Neural cell (in vitro differentiated cells): ENCODE measurements at regions not wholly inside any gene's neighbourhood (a gene's known extent, or its start where the extent isn't known, plus 50 kb on each side); places are given as distances from the start of the nearest gene placed in this dataset.

Source experiments
- H2AFZ ChIP-seq: fragments of 200-600, 300-800 bp; sonication (generic), shearing (Covaris generic); 2 replicates; pipeline ENCODE4 v1.6.0; 2014; ENCODE audit warnings: low read depth, mild to moderate bottlenecking, antibody characterized with exemption, low read length, moderate library complexity
- H3F3A ChIP-seq: fragments of 200-600 bp; shearing (Covaris generic); 2 replicates; pipeline ENCODE4 v1.6.1; 2016; ENCODE audit warnings: mild to moderate bottlenecking, moderate library complexity, mixed read lengths, antibody characterized with exemption, low read length; ENCODE audit not compliant: insufficient read depth, poor library complexity, severe bottlenecking
- H3K27ac ChIP-seq: fragments of 200-600, 300-800 bp; sonication (generic), shearing (Covaris generic); 2 replicates; pipeline ENCODE4 v1.5.1; 2014; ENCODE audit warnings: mild to moderate bottlenecking, low read length, moderate library complexity
- H3K27me3 ChIP-seq: fragments of 300-800, 200-600 bp; sonication (generic), shearing (Covaris generic); 2 replicates; pipeline ENCODE4 v1.6.0; 2014; ENCODE audit warnings: mild to moderate bottlenecking, low read depth, low read length, moderate library complexity; ENCODE audit not compliant: insufficient read depth
- H3K36me3 ChIP-seq: fragments of 300-800, 200-600 bp; sonication (generic), shearing (Covaris generic); 2 replicates; pipeline ENCODE4 v1.5.1; 2014; ENCODE audit warnings: mild to moderate bottlenecking, antibody characterized with exemption, low read length, moderate library complexity; ENCODE audit not compliant: insufficient read depth
- H3K4me2 ChIP-seq: fragments of 300-800, 200-600 bp; sonication (generic), shearing (Covaris generic); 2 replicates; pipeline ENCODE4 v1.6.0; 2014; ENCODE audit warnings: mild to moderate bottlenecking, low read length
- H3K4me3 ChIP-seq: fragments of 300-800, 200-600 bp; sonication (generic), shearing (Covaris generic); 2 replicates; pipeline ENCODE4 v1.5.1; 2014; ENCODE audit warnings: mild to moderate bottlenecking, low read length, moderate library complexity
- H3K79me2 ChIP-seq: fragments of 200-600 bp; shearing (Covaris generic); replicated peaks from 2 replicates; pipeline ENCODE4 v1.6.0; 2014; ENCODE audit warnings: mild to moderate bottlenecking, low read length, moderate library complexity; ENCODE audit not compliant: insufficient read depth
- H3K9ac ChIP-seq: fragments of 300-800, 200-600 bp; sonication (generic), shearing (Covaris generic); 2 replicates; pipeline ENCODE4 v1.6.1; 2016; ENCODE audit warnings: mild to moderate bottlenecking, low read length, mixed read lengths
- H3K9me2 ChIP-seq: fragments of 200-600 bp; shearing (Covaris generic); 2 replicates; pipeline ENCODE4 v1.6.1; 2016; ENCODE audit warnings: mild to moderate bottlenecking, low read length, mixed read lengths; ENCODE audit not compliant: insufficient read depth
- H3K9me3 ChIP-seq: fragments of 200-600, 300-800 bp; sonication (generic), shearing (Covaris generic); 2 replicates; pipeline ENCODE4 v1.6.1; 2016; ENCODE audit warnings: mild to moderate bottlenecking, mixed run types, low read length, moderate library complexity, mixed read lengths
- H4K20me1 ChIP-seq: fragments of 200-600 bp; shearing (Covaris generic); 2 replicates; pipeline ENCODE4 v1.6.1; 2016; ENCODE audit warnings: mild to moderate bottlenecking, mixed run types; ENCODE audit not compliant: insufficient read depth
- CTCF ChIP-seq: fragments of 450-650 bp; IDR thresholded peaks from 2 replicates; pipeline ENCODE4 v1.5.1; 2014; ENCODE audit warnings: antibody characterized with exemption, mild to moderate bottlenecking, moderate library complexity; ENCODE audit not compliant: poor library complexity, severe bottlenecking
- EP300 ChIP-seq: fragments of 450-650 bp; conservative IDR thresholded peaks from 2 replicates; pipeline ENCODE4 v1.6.1; 2014; ENCODE audit warnings: antibody characterized with exemption, mild to moderate bottlenecking, moderate library complexity; ENCODE audit not compliant: poor library complexity, severe bottlenecking
- EZH2 ChIP-seq: fragments of 200-600, 300-800 bp; shearing (Covaris generic), sonication (generic); IDR thresholded peaks from 2 replicates; pipeline ENCODE4 v1.6.1; 2014; ENCODE audit warnings: antibody characterized with exemption, low read length, borderline replicate concordance, mild to moderate bottlenecking; ENCODE audit not compliant: insufficient read depth, poor library complexity, severe bottlenecking
- MXI1 ChIP-seq: fragments of 450-650 bp; conservative IDR thresholded peaks from 2 replicates; pipeline ENCODE4 v1.6.1; 2014; ENCODE audit warnings: antibody characterized with exemption, mild to moderate bottlenecking; ENCODE audit not compliant: poor library complexity, severe bottlenecking
- POLR2AphosphoS5 ChIP-seq: IDR thresholded peaks from 2 replicates; pipeline ENCODE4 v1.6.1; 2012
- RAD21 ChIP-seq: fragments of 450-650 bp; conservative IDR thresholded peaks from 2 replicates; pipeline ENCODE4 v1.6.1; 2014; ENCODE audit warnings: antibody characterized with exemption, mild to moderate bottlenecking, moderate library complexity
- REST ChIP-seq: IDR thresholded peaks from 2 replicates; pipeline ENCODE4 v1.6.1; 2012; ENCODE audit warnings: borderline replicate concordance
- SMC3 ChIP-seq: fragments of 450-650 bp; conservative IDR thresholded peaks from 2 replicates; pipeline ENCODE4 v1.6.1; 2014; ENCODE audit warnings: antibody characterized with exemption, mild to moderate bottlenecking, moderate library complexity; ENCODE audit not compliant: poor library complexity
- TAF1 ChIP-seq: IDR thresholded peaks from 2 replicates; pipeline ENCODE4 v1.6.1; 2012; ENCODE audit warnings: low read depth

GRCh38 chr10:44198096-44198779, 186.7 kb downstream of the CXCL12 start:
- H3K4me3 ChIP-seq, result no peak overlapping the region
- no peak overlapping the region for H2AFZ ChIP-seq
- H3K27me3 ChIP-seq, result no peaks in the 10 kb centered on the region
- no peaks in the 10 kb centered on the region for H4K20me1 ChIP-seq
- H3K27ac ChIP-seq, result no peak overlapping the region
- H3F3A ChIP-seq, result no peaks in the 10 kb centered on the region
- no peak overlapping the region for H3K9ac ChIP-seq
- H3K36me3 ChIP-seq, result no peaks in the 10 kb centered on the region
- H3K79me2 ChIP-seq, result no peaks in the 10 kb centered on the region
- TF ChIP-seq RAD21 (no peak), EZH2 (no peak), MXI1 (no peak), CTCF (no peak), POLR2AphosphoS5 (no peak), SMC3 (no peak), REST (no peak), EP300 (no peak), TAF1 (no peak)
- no peak overlapping the region for H3K4me2 ChIP-seq
- H3K9me3 ChIP-seq, result no peaks in the 10 kb centered on the region
- no peaks in the 10 kb centered on the region for H3K9me2 ChIP-seq

GRCh38 chr10:44197646-44198045, 187.3 kb downstream of the CXCL12 start:
- no peak overlapping the region for H2AFZ ChIP-seq
- no peaks in the 10 kb centered on the region for H3F3A ChIP-seq
- no peak overlapping the region for H3K9ac ChIP-seq
- no peaks in the 10 kb centered on the region for H4K20me1 ChIP-seq
- no peaks in the 10 kb centered on the region for H3K9me3 ChIP-seq
- no peaks in the 10 kb centered on the region for H3K27me3 ChIP-seq
- no peaks in the 10 kb centered on the region for H3K36me3 ChIP-seq
- H3K4me3 ChIP-seq, result no peak overlapping the region
- TF ChIP-seq MXI1 (no peak), RAD21 (no peak), SMC3 (no peak), POLR2AphosphoS5 (no peak), TAF1 (no peak), EP300 (no peak), REST (no peak), CTCF (no peak), EZH2 (no peak)
- H3K4me2 ChIP-seq, result no peak overlapping the region
- no peak overlapping the region for H3K27ac ChIP-seq
- no peaks in the 10 kb centered on the region for H3K9me2 ChIP-seq
- H3K79me2 ChIP-seq, result no peaks in the 10 kb centered on the region
